Spleen (tissue), 11 donors: ENCODE measurements at regions not wholly inside any gene's neighbourhood (a gene's known extent, or its start where the extent isn't known, plus 50 kb on each side); places are given as distances from the start of the nearest gene placed in this dataset.

ENCODE experiments used
- DNase-seq: peaks from one replicate; pipeline ENCODE4 v3.0.0-alpha.2; 2020
- H3K27ac ChIP-seq, 8 donors: fragments of 200-600 bp; sonication (generic) in 7 of 8; 1 replicate in 4 of 8; 2 replicates in 4 of 8; pipeline versions ENCODE4 v1.5.0 to v1.8.0; 2016 to 2021; ENCODE audit warnings: inconsistent platforms in 4 of 8, mild to moderate bottlenecking in 4 of 8, moderate library complexity in 1 of 8
- H3K27me3 ChIP-seq, 7 donors: fragments of 200-600 bp; sonication (generic) in 6 of 7; replicated peaks in 1 of 7; 1 replicate in 4 of 7; 2 replicates in 3 of 7; pipeline versions ENCODE4 v1.5.0 to v1.8.0; 2016 to 2021; ENCODE audit warnings: inconsistent platforms in 3 of 7, mild to moderate bottlenecking in 1 of 7
- H3K36me3 ChIP-seq, 6 donors: fragments of 200-600 bp; sonication (generic) in 5 of 6; 1 replicate in 4 of 6; 2 replicates in 2 of 6; pipeline versions ENCODE4 v1.5.0 to v1.8.0; 2016 to 2021; ENCODE audit warnings: inconsistent platforms in 2 of 6
- H3K4me1 ChIP-seq, 6 donors: fragments of 200-600 bp; sonication (generic) in 5 of 6; 1 replicate in 3 of 6; 2 replicates in 3 of 6; pipeline versions ENCODE4 v1.5.0 to v1.8.0; 2016 to 2021; ENCODE audit warnings: inconsistent platforms in 3 of 6
- H3K4me3 ChIP-seq, 8 donors: fragments of 200-600 bp; sonication (generic) in 7 of 8; 1 replicate in 4 of 8; 2 replicates in 4 of 8; pipeline versions ENCODE4 v1.5.0 to v1.8.0; 2016 to 2021; ENCODE audit warnings: inconsistent platforms in 4 of 8, mild to moderate bottlenecking in 4 of 8, moderate library complexity in 2 of 8
- H3K9me3 ChIP-seq, 8 donors: fragments of 200-600 bp; sonication (generic) in 7 of 8; 1 replicate in 4 of 8; 2 replicates in 4 of 8; pipeline versions ENCODE4 v1.5.0 to v1.8.0; 2016 to 2021; ENCODE audit warnings: inconsistent platforms in 4 of 8
- POLR2A ChIP-seq, 3 donors: fragments of 450-650 bp; IDR thresholded peaks; one replicate each; pipeline ENCODE4 v1.5.1; 2017; ENCODE audit warnings: antibody characterized with exemption in 3 of 3, mild to moderate bottlenecking in 1 of 3
- POLR2AphosphoS5 ChIP-seq, 3 donors: sonication (generic); formaldehyde crosslinking; IDR thresholded peaks; one replicate each; pipeline ENCODE4 v1.5.1; 2017; ENCODE audit warnings: antibody characterized with exemption in 3 of 3
- WGBS, 5 donors: extraction: QIAGEN DNeasy Blood & Tissue Kit in 3 of 5; methylation state at CpG; one replicate each; pipeline versions ENCODE4 v1.1.5 to v1.1.7; 2013 to 2018; 5-methylcytosine and 5-hydroxymethylcytosine counted together
- intact Hi-C: fragments of 100-400 bp; cut with DNase I; formaldehyde crosslinking; loops from one replicate; pipeline ENCODE4 v1.15.0; 2023; ENCODE audit warnings: low total_unique reads
- TF ChIP-seq, protein P1 (sequence below), 11 experiments: fragments of 200-600 bp in 7 of 11; fragments of 450-650 bp in 4 of 11; sonication (generic) in 4 of 11; IDR thresholded peaks in 8 of 11; conservative IDR thresholded peaks in 3 of 11; 1 replicate in 7 of 11; 2 replicates in 4 of 11; pipeline versions ENCODE4 v1.4.0 to v1.8.0; 2016 to 2021; ENCODE audit warnings: antibody characterized with exemption in 11 of 11, inconsistent platforms in 4 of 11, mild to moderate bottlenecking in 1 of 11
- donor health status: healthy with polysubstance abuse.
- donor health status: DM: no; HTN: no; CAD: no; lungs with moderate emphysema.
- donor health status: DM: no; HTN: no; CAD: no.
- donor health status: Bipolar disorder and iron deficiency.
- donor health status: healthy.
- donor health status: DM: no; HTN: no; CAD: no.
- donor health status: DM: yes; HTN: yes; CAD: no.

DNA sequence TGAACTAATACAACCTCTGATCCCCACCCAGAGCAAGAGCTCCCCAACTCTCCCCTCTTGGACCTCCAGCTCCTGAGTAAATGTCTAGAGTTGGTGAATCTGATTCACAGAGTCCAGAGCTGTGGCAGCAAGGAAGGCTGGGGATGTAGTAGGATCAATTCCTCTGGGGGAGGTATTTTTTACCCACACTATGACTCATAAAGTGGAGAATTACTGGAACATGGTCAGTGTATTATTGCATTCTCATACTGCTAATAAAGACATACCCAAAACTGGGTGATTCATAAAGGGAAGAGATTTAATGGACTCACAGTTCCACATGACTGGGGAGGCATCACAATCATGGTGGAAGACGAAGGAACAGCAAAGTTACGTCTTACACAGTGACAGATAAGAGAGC is 496.7 kb downstream of the EFNB2 start:
- H3K27me3 ChIP-seq: no peaks in the 10 kb centered on the region
- 81 to 93% (median 88%) methylated on average over 2 of the region's 2 CpGs for WGBS, 5 donors
- H3K36me3 ChIP-seq: no peaks in the 10 kb centered on the region
- H3K27ac ChIP-seq: no peak overlapping the region
- H3K4me3 ChIP-seq: no peak overlapping the region
- no peaks in the 10 kb centered on the region for H3K9me3 ChIP-seq
- TF ChIP-seq POLR2AphosphoS5 (IDR thresholded peaks at IDR 0.05) (no peak), POLR2A (IDR thresholded peaks at IDR 0.05) (no peak)
- no peak for DNase-seq
- intact Hi-C loops: no loop called here
- no peaks in the 10 kb centered on the region for H3K4me1 ChIP-seq

DNA sequence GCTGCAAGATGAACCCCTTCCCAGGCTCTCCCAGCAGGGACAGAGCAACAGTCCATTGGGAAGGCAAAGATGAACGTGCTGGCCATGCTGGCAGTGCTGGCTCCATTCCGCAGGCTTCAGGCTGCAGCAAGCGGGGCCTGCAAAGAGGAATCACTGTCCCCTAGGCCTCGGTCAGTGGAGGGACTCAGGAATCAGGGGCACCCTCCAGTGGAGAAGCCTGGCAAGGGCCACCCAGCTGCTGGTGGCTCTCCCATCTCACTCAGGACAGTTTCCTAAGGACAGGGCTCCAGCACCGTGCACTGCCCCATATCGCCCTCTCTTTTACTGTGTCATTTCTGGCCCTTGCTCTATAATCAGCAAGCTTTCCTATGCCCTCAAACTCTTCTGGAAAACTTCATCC is 498.6 kb downstream of the EFNB2 start:
- Histone ChIP-seq H3K36me3 (no peaks in the 10 kb centered on the region), H3K27me3 (no peaks in the 10 kb centered on the region)
- intact Hi-C loops: no loop called here

DNA sequence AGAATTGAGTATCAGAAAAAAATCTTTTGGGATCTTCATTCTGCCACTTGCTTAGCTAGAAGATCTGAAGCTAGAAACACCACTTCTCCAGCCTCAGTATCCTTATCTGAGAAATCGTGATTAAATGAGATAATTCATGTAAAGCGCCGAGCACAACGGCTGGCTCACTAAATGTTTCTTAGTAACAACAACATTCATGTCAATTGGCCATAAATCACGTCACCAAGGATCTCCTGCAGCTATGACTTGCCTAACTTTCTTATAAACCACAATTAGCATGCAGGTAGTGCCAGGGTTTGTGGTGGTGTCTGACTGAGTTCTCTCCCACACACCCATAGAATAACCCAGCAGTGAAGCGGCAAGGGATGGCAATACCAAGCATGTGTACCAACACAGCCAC is 501.3 kb downstream of the EFNB2 start:
- Histone ChIP-seq H3K4me1 (no peaks in the 10 kb centered on the region), H3K4me3 (no peak overlapping the region), H3K27ac (no peak overlapping the region), H3K36me3 (no peaks in the 10 kb centered on the region), H3K27me3 (no peaks in the 10 kb centered on the region), H3K9me3 (no peaks in the 10 kb centered on the region)
- DNase-seq: no peak
- WGBS, 5 donors: 67 to 80% (median 73%) methylated on average over 6 of the region's 6 CpGs
- intact Hi-C loops: no loop called here
- TF ChIP-seq POLR2A (IDR thresholded peaks at IDR 0.05) (no peak), POLR2AphosphoS5 (IDR thresholded peaks at IDR 0.05) (no peak)
- TF ChIP-seq, protein P1, sequence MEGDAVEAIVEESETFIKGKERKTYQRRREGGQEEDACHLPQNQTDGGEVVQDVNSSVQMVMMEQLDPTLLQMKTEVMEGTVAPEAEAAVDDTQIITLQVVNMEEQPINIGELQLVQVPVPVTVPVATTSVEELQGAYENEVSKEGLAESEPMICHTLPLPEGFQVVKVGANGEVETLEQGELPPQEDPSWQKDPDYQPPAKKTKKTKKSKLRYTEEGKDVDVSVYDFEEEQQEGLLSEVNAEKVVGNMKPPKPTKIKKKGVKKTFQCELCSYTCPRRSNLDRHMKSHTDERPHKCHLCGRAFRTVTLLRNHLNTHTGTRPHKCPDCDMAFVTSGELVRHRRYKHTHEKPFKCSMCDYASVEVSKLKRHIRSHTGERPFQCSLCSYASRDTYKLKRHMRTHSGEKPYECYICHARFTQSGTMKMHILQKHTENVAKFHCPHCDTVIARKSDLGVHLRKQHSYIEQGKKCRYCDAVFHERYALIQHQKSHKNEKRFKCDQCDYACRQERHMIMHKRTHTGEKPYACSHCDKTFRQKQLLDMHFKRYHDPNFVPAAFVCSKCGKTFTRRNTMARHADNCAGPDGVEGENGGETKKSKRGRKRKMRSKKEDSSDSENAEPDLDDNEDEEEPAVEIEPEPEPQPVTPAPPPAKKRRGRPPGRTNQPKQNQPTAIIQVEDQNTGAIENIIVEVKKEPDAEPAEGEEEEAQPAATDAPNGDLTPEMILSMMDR (IDR thresholded peaks at IDR 0.05 in 8 of 11, conservative IDR thresholded peaks at IDR 0.05 in 3 of 11): no peak

More for the DNA sequence above, 498.6 kb downstream of the EFNB2 start:
- Histone ChIP-seq H3K4me3 (no peak overlapping the region), H3K9me3 (no peaks in the 10 kb centered on the region), H3K27ac (no peak overlapping the region), H3K4me1 (no peaks in the 10 kb centered on the region)
- WGBS, 5 donors: 83 to 87% (median 87%) methylated on average over 2 to 6 of the region's 6 CpGs
- TF ChIP-seq POLR2A (IDR thresholded peaks at IDR 0.05) (no peak), POLR2AphosphoS5 (IDR thresholded peaks at IDR 0.05) (no peak)
- TF ChIP-seq, protein P1 (IDR thresholded peaks at IDR 0.05 in 8 of 11, conservative IDR thresholded peaks at IDR 0.05 in 3 of 11): no peak
- DNase-seq: no peak

DNA sequence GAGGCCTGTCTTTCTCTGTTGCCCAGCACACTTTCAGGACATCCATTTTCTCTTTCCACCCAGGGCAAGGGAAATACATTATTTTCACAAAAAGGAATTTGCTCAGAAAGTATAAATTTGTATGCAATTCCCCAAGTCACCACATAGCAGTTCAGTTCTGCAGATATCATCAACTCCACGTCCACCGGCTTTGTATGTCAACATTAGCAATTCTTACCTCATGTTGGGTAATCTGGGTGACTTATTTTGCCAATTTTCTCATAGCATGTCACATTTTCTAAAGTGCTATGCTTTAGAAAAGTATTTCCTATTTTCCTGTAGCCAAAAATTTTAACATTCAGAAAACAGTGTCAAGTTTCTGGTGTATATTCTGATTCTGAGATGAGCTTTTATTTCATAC is 501.8 kb downstream of the EFNB2 start:
- H3K4me1 ChIP-seq: no peaks in the 10 kb centered on the region
- no peak overlapping the region for H3K27ac ChIP-seq
- H3K27me3 ChIP-seq: no peaks in the 10 kb centered on the region
- intact Hi-C loops: no loop called here
- H3K9me3 ChIP-seq: no peaks in the 10 kb centered on the region
- H3K36me3 ChIP-seq: no peaks in the 10 kb centered on the region
- TF ChIP-seq POLR2A (IDR thresholded peaks at IDR 0.05) (no peak), POLR2AphosphoS5 (IDR thresholded peaks at IDR 0.05) (no peak)
- TF ChIP-seq, protein P1 (IDR thresholded peaks at IDR 0.05 in 8 of 11, conservative IDR thresholded peaks at IDR 0.05 in 3 of 11): no peak
- DNase-seq: no peak
- 76 to 92% (median 86%) methylated on average over 2 of the region's 2 CpGs for WGBS, 5 donors
- H3K4me3 ChIP-seq: no peak overlapping the region

DNA sequence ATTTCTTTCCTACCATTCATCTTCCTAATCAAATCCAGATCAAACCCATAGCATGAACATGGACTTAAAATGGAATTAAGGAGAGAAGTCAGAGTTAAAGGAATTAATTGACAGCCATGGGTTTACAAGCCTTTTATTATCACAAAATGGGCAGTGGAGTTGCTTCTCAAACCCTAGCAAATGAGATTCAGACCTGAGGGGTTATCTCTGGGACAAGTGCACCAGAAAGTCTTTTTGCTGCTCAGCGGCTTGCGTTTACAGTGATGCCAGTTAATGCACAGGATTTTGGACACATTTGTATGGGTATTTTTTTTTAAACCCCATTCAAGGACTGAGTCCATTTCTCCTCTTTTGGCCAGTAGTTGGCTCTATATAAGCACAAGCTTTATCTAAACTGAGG is 503.0 kb downstream of the EFNB2 start:
- Histone ChIP-seq H3K36me3 (no peaks in the 10 kb centered on the region), H3K27ac (no peak overlapping the region), H3K9me3 (no peaks in the 10 kb centered on the region), H3K4me3 (no peak overlapping the region), H3K4me1 (no peaks in the 10 kb centered on the region), H3K27me3 (no peaks in the 10 kb centered on the region)
- TF ChIP-seq POLR2A (IDR thresholded peaks at IDR 0.05) (no peak), POLR2AphosphoS5 (IDR thresholded peaks at IDR 0.05) (no peak)
- TF ChIP-seq, protein P1 (IDR thresholded peaks at IDR 0.05 in 8 of 11, conservative IDR thresholded peaks at IDR 0.05 in 3 of 11): no peak
- 89 to 97% (median 95%) methylated on average over 2 of the region's 2 CpGs for WGBS, 5 donors
- no peak for DNase-seq
- intact Hi-C loops: no loop called here
